HL-60 (cell line): ENCODE measurements at regions not wholly inside any gene's neighbourhood (a gene's known extent, or its start where the extent isn't known, plus 50 kb on each side); places are given as distances from the start of the nearest gene placed in this dataset.

Experiments
- DNase-seq, 2 experiments: peaks; one replicate each; pipeline ENCODE4 v3.0.0-alpha.2; 2010 to 2020; ENCODE audit warnings: low read depth in 1 of 2, low spot score in 1 of 2
- H3K27ac ChIP-seq: fragments of 250-450 bp; sonication (Bioruptor Pico); replicated peaks from 2 replicates; pipeline ENCODE4 v1.5.1; 2020; ENCODE audit warnings: mild to moderate bottlenecking, moderate library complexity
- H3K27me3 ChIP-seq: fragments of 250-450 bp; sonication (Bioruptor Pico); 2 replicates; pipeline ENCODE4 v1.5.1; 2021; ENCODE audit warnings: mild to moderate bottlenecking, moderate library complexity; ENCODE audit not compliant: insufficient read depth, poor library complexity, severe bottlenecking
- H3K4me3 ChIP-seq: replicated peaks from 2 replicates; pipeline ENCODE4 v1.5.1; 2011; ENCODE audit warnings: mild to moderate bottlenecking, control low read depth, low read length; ENCODE audit not compliant: insufficient read depth
- CTCF ChIP-seq: IDR thresholded peaks from one replicate; pipeline ENCODE4 v1.5.1; 2011; ENCODE audit warnings: low read length, control low read depth, inconsistent platforms; ENCODE audit not compliant: insufficient read depth
- GABPA ChIP-seq: IDR thresholded peaks from 2 replicates; pipeline ENCODE4 v1.6.1; 2012; ENCODE audit warnings: low read depth
- POLR2AphosphoS5 ChIP-seq: IDR thresholded peaks from 2 replicates; pipeline ENCODE4 v1.6.1; 2012; ENCODE audit warnings: low read depth
- REST ChIP-seq: IDR thresholded peaks from 2 replicates; pipeline ENCODE4 v1.6.1; 2012; ENCODE audit warnings: low read depth; ENCODE audit not compliant: insufficient replicate concordance
- SPI1 ChIP-seq: IDR thresholded peaks from 2 replicates; pipeline ENCODE4 v1.6.1; 2012; ENCODE audit warnings: low read depth, mild to moderate bottlenecking, borderline replicate concordance

- Histone ChIP-seq H3K4me3 (no peak overlapping the region), H3K27me3 (no peaks in the 10 kb centered on the region), H3K27ac (peak overlapping the region; percentile 47)
- TF ChIP-seq CTCF: no peak
- no peak for TF ChIP-seq SPI1
- TF ChIP-seq GABPA: no peak
- TF ChIP-seq REST: no peak
- TF ChIP-seq POLR2AphosphoS5: no peak
- DNase-seq: no peak
These were observed 86.7 kb upstream of the NEDD9 start for GRCh38 chr6:11318835-11319813.

- TF ChIP-seq REST: no peak
- TF ChIP-seq SPI1: no peak
- Histone ChIP-seq H3K27ac (peak overlapping the region; percentile 47), H3K27me3 (no peaks in the 10 kb centered on the region), H3K4me3 (no peak overlapping the region)
- DNase-seq: peak; percentile 60 to 80
These were observed 85.7 kb upstream of the NEDD9 start for GRCh38 chr6:11317885-11318771.

- no peak for TF ChIP-seq GABPA
- DNase-seq: no peak
- no peak overlapping the region for H3K4me3 ChIP-seq
- H3K27ac ChIP-seq: no peak overlapping the region
- H3K27me3 ChIP-seq: no peaks in the 10 kb centered on the region
These were observed 83.4 kb upstream of the NEDD9 start for GRCh38 chr6:11315743-11316437.

- Histone ChIP-seq H3K27me3 (no peaks in the 10 kb centered on the region), H3K27ac (no peak overlapping the region), H3K4me3 (no peak overlapping the region)
- TF ChIP-seq SPI1: no peak
- no peak for TF ChIP-seq REST
- TF ChIP-seq POLR2AphosphoS5: no peak
- no peak for TF ChIP-seq GABPA
- TF ChIP-seq CTCF: no peak
- DNase-seq: no peak
These were observed 80.7 kb upstream of the NEDD9 start for GRCh38 chr6:11313207-11313606.
